Activated gamma-delta T cell treated with anti-CD3 and anti-CD28 coated beads, Interleukin-2, amount 50 U/mL, for 16 hours (primary cell): ENCODE measurements at regions not wholly inside any gene's neighbourhood (a gene's known extent, or its start where the extent isn't known, plus 50 kb on each side); places are given as distances from the start of the nearest gene placed in this dataset.
"Not testable (repeated sequence)": the region's sequence is repeated elsewhere in the genome, so short reads cannot be mapped to it uniquely, and the experiment has no call there.

Experiments used
- DNase-seq: peaks from one replicate; pipeline ENCODE4 v3.0.0-alpha.2; 2020; ENCODE audit warnings: low read depth

- DNase-seq: no peak
These were observed 321.2 kb downstream of the ADGRD1 start for GRCh38 chr12:131274906-131275305.

GRCh38 chr12:131275824-131276223, 322.1 kb downstream of the ADGRD1 start:
- no peak for DNase-seq

GRCh38 chr12:131276501-131277185, 322.9 kb downstream of the ADGRD1 start:
- DNase-seq: no peak

GRCh38 chr12:131277186-131278091, 323.7 kb downstream of the ADGRD1 start:
- DNase-seq: not testable (repeated sequence)

GRCh38 chr12:131278451-131279115, 324.9 kb downstream of the ADGRD1 start:
- DNase-seq: not testable (repeated sequence)

- DNase-seq: no peak
These were observed 325.7 kb downstream of the ADGRD1 start for GRCh38 chr12:131279281-131279921.

GRCh38 chr12:131280426-131280825, 326.7 kb downstream of the ADGRD1 start:
- no peak for DNase-seq

- no peak for DNase-seq
These were observed 327.3 kb downstream of the ADGRD1 start for GRCh38 chr12:131281016-131281415.

- DNase-seq: no peak
These were observed 328.8 kb downstream of the ADGRD1 start for GRCh38 chr12:131282292-131283080.

- no peak for DNase-seq
These were observed 329.6 kb downstream of the ADGRD1 start for GRCh38 chr12:131283191-131283861.

- not testable (repeated sequence) for DNase-seq
These were observed 330.4 kb downstream of the ADGRD1 start for GRCh38 chr12:131283862-131284825.

GRCh38 chr12:131284954-131285904, 331.5 kb downstream of the ADGRD1 start:
- not testable (repeated sequence) for DNase-seq

- not testable (repeated sequence) for DNase-seq
These were observed 332.2 kb downstream of the ADGRD1 start for GRCh38 chr12:131285905-131286295.

- not testable (repeated sequence) for DNase-seq
These were observed 332.6 kb downstream of the ADGRD1 start for GRCh38 chr12:131286301-131286700.

GRCh38 chr12:131287015-131287937, 333.6 kb downstream of the ADGRD1 start:
- DNase-seq: no peak

GRCh38 chr12:131287938-131288764, 334.4 kb downstream of the ADGRD1 start:
- no peak for DNase-seq
